GM12891 (cell line): ENCODE measurements at regions not wholly inside any gene's neighbourhood (a gene's known extent, or its start where the extent isn't known, plus 50 kb on each side); places are given as distances from the start of the nearest gene placed in this dataset.

ENCODE experiments used
- POLR2A ChIP-seq: IDR thresholded peaks from 2 replicates; pipeline ENCODE4 v1.6.1; 2011; ENCODE audit warnings: low read depth, low read length, control low read depth
- TAF1 ChIP-seq: IDR thresholded peaks from 2 replicates; pipeline ENCODE4 v1.6.1; 2011; ENCODE audit warnings: low read depth, low read length, control low read depth

GRCh38 chr10:78910021-78910420 is 158.7 kb upstream of the ZMIZ1 start:
- no peak for TF ChIP-seq POLR2A
- TF ChIP-seq TAF1 = no peak
